Right ventricle myocardium inferior (tissue), 1 donor: ENCODE measurements at regions not wholly inside any gene's neighbourhood (a gene's known extent, or its start where the extent isn't known, plus 50 kb on each side); places are given as distances from the start of the nearest gene placed in this dataset.
"Not testable (repeated sequence)": the region's sequence is repeated elsewhere in the genome, so short reads cannot be mapped to it uniquely, and the experiment has no call there.

Experiments used
- ATAC-seq: fragments of 200-7000 bp; cut with Tn5 transposase; one replicate; pipeline ENCODE4 v1.9.1; 2020; ENCODE audit warnings: mild to moderate bottlenecking, moderate library complexity
- DNase-seq: peaks from one replicate; pipeline ENCODE4 v3.0.0; 2021; ENCODE audit errors: missing footprints
- intact Hi-C: fragments of 100-400 bp; cut with DNase I; formaldehyde crosslinking; loops from one replicate; pipeline ENCODE4 v1.11.0; 2022
- donor health status: DM: no; HTN: yes; CAD: no; lungs with severe emphysema.

- intact Hi-C loops, result no loop called here
- DNase-seq (no peak), ATAC-seq (no peak)
Measured at GRCh38 chr2:13714466-13714865, 918.1 kb upstream of the LRATD1 start.

- intact Hi-C loops, result no loop called here
- no peak for DNase-seq
- ATAC-seq, result no peak
Measured at GRCh38 chr2:13725945-13726344, 906.6 kb upstream of the LRATD1 start.

- ATAC-seq (no peak), DNase-seq (no peak)
- intact Hi-C loops, result no loop called here
Measured at GRCh38 chr2:13745330-13745729, 887.2 kb upstream of the LRATD1 start.

- no peak for ATAC-seq
Measured at GRCh38 chr2:13751955-13752354, 880.6 kb upstream of the LRATD1 start.

GRCh38 chr2:13758412-13758811 lies 874.1 kb upstream of the LRATD1 start:
- no peak for ATAC-seq
- DNase-seq, result no peak
- intact Hi-C loops, result no loop called here

More at GRCh38 chr2:13751955-13752354, 880.6 kb upstream of the LRATD1 start:
- intact Hi-C loops, result no loop called here
- no peak for DNase-seq

- DNase-seq (no peak), ATAC-seq (no peak)
- intact Hi-C loops, result no loop called here
Measured at GRCh38 chr2:13768274-13768673, 864.2 kb upstream of the LRATD1 start.

GRCh38 chr2:13770279-13770678 lies 862.2 kb upstream of the LRATD1 start:
- intact Hi-C loops, result no loop called here

GRCh38 chr2:13779996-13780395 lies 852.5 kb upstream of the LRATD1 start:
- DNase-seq (no peak), ATAC-seq (no peak)
- intact Hi-C loops, result no loop called here

More at GRCh38 chr2:13770279-13770678, 862.2 kb upstream of the LRATD1 start:
- DNase-seq (no peak), ATAC-seq (no peak)

GRCh38 chr2:13791019-13791547 lies 841.4 kb upstream of the LRATD1 start:
- ATAC-seq, result no peak

GRCh38 chr2:13806539-13806938 lies 826.0 kb upstream of the LRATD1 start:
- ATAC-seq, result no peak
- intact Hi-C loops, result no loop called here
- DNase-seq, result no peak

More at GRCh38 chr2:13791019-13791547, 841.4 kb upstream of the LRATD1 start:
- no peak for DNase-seq
- intact Hi-C loops, result no loop called here

- intact Hi-C loops, result no loop called here
- DNase-seq (no peak), ATAC-seq (no peak)
Measured at GRCh38 chr2:13813236-13813635, 819.3 kb upstream of the LRATD1 start.

GRCh38 chr2:13818002-13818401 lies 814.5 kb upstream of the LRATD1 start:
- ATAC-seq, result no peak
- intact Hi-C loops, result no loop called here
- no peak for DNase-seq

GRCh38 chr2:13819896-13820295 lies 812.6 kb upstream of the LRATD1 start:
- DNase-seq, result no peak
- ATAC-seq, result no peak
- intact Hi-C loops, result no loop called here

- intact Hi-C loops, result no loop called here
- ATAC-seq, result no peak
Measured at GRCh38 chr2:13821255-13821880, 811.1 kb upstream of the LRATD1 start.

GRCh38 chr2:13822365-13822764 lies 810.2 kb upstream of the LRATD1 start:
- ATAC-seq (no peak), DNase-seq (no peak)
- intact Hi-C loops, result no loop called here

More at GRCh38 chr2:13821255-13821880, 811.1 kb upstream of the LRATD1 start:
- DNase-seq, result no peak

GRCh38 chr2:13826314-13826853 lies 806.1 kb upstream of the LRATD1 start:
- ATAC-seq, result no peak
- DNase-seq, result no peak
- intact Hi-C loops, result no loop called here

- ATAC-seq, result no peak
- no peak for DNase-seq
- intact Hi-C loops, result no loop called here
Measured at GRCh38 chr2:13858626-13859025, 773.9 kb upstream of the LRATD1 start.

GRCh38 chr2:13868275-13868674 lies 764.2 kb upstream of the LRATD1 start:
- intact Hi-C loops, DNase-seq, ATAC-seq: not testable (repeated sequence)

GRCh38 chr2:13876491-13877037 lies 756.0 kb upstream of the LRATD1 start:
- DNase-seq (no peak), ATAC-seq (no peak)
- intact Hi-C loops, result no loop called here

GRCh38 chr2:13877571-13877970 lies 754.9 kb upstream of the LRATD1 start:
- DNase-seq (no peak), ATAC-seq (no peak)
- intact Hi-C loops, result no loop called here
